ENCODE measurements at regions not wholly inside any gene's neighbourhood (a gene's known extent, or its start where the extent isn't known, plus 50 kb on each side); places are given as distances from the start of the nearest gene placed in this dataset.
"Not testable (repeated sequence)": the region's sequence is repeated elsewhere in the genome, so short reads cannot be mapped to it uniquely, and the experiment has no call there.

DNA sequence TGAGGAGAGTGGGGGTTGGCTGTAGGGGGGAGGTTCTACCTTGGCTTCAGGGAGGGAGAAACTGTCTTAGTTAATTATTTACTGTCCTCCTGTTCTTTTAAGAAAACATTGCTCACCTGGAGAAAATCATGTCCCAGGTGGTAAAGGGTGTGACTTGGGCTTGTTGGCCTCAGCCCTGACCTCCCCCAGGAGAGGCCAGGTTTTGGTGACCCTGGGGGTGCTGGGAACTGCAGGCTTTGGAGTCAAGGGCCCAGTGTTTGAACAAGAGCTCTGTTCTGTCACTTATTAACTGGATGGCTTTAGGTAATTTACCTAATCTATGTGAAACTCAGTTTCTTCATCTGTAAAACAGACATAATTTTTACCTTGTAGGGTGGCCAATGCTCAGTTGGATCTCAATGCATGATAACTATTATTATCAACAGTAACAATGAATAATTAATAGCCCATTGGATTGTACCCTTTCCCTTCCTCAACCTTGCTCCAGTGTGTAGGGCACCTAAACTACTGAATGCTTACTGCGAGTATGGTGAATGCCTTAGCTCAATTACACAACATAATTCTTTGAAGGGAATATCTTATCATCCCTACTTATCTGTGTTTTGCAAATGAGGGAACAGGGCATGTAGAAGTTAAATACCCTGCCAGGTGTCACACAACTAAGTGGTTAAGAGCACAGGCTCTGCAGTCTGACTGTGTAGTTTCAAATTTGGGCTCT lies 959.4 kb upstream of the DEFB115 start:
- not testable (repeated sequence) for DNase-seq

DNA sequence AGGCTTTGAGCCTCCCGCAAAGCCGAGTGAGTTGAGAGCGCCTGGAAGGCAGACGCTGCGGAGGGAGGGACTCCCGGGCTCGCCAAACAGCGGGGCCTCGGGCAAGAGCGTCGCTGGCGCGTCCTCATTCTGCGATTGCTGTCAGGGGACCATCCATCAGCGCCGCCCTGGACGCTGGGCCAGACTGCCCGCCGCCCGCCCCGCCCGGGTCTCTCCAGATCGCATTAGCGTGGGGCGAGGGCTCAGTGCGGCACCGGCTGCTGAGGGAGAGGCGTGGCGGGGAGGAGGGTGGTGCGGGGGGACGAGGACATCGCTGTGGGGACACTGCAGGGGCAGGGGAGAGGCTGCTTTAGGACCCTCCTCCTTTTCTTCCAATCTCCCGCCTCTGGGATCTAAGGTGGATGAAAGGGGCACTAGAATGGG lies 957.2 kb upstream of the DEFB115 start:
- not testable (repeated sequence) for DNase-seq

DNA sequence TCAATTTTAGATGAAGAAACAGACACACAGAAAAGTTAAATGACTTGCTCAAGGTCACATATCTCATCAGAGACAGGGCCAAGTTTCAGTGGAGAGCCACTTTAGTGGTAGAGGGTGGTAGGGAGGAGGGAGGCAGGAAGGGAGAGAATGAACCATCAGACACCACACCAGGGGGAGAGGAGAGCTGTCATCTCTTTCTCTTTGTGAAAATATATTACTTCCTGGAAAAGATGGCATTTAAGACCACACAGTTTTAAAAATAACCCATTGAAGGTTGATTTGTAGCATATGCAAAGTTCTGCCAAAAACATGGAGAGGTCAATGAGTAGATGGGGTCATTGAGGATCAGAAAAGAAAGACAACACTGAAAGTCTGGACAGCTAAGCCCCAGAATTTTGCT lies 954.7 kb upstream of the DEFB115 start:
- not testable (repeated sequence) for DNase-seq

DNA sequence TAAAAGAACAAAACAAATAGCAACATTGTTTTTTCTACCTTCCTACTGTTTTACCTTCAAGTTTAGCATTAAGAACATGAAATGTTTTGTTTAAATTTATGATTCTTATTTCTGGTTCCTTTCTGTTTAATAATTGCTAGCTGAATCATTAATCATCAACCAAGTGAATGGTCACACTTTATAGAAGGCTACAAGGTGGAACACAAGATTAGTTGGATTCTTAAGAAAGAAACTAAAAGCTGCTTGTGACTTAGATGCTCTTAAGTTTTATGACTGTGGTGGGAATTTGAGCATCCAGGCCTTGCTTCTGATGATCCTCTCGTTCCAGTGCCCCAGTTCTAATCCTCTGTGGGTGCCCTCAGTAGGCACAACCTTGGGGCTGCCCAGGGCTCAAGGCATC lies 947.5 kb upstream of the DEFB115 start:
- not testable (repeated sequence) for DNase-seq

DNA sequence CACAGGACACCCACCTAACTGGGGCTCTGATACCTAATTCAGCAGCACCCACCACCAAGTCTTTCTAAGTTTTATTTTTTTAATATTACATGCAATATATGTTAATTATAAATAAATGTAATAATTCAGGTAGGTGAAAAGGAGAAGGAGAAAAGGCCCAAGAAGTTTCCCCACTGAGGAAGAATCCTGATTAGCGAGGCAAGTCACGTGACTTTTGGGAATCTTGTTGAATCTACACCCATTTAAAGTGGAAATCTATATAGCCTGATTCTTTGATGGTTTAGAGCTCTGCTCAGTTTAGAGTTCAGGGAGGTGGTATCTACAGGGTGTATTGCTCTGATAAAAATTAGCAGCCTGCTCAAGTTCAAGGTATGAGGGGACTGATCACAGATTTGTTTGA lies 947.1 kb upstream of the DEFB115 start:
- DNase-seq: not testable (repeated sequence)

DNA sequence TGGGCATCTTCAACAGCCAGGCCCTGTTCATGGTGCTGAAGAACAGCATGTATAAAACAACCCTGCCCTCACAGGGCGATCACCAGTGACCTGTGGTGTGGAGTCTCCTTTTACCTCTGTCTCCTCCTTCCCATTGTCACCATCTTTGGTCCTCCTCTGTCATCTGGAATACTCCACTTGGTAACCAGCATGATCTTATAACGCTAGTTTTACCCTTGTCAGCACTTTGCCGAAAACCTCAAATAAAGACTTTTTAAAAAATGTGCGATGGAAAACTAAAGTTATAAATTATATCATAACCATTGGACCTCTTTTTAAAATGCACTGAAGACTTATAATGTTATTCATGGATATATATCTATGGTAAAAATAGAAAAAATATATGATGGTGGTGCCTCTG lies 945.2 kb upstream of the DEFB115 start:
- DNase-seq: not testable (repeated sequence)

DNA sequence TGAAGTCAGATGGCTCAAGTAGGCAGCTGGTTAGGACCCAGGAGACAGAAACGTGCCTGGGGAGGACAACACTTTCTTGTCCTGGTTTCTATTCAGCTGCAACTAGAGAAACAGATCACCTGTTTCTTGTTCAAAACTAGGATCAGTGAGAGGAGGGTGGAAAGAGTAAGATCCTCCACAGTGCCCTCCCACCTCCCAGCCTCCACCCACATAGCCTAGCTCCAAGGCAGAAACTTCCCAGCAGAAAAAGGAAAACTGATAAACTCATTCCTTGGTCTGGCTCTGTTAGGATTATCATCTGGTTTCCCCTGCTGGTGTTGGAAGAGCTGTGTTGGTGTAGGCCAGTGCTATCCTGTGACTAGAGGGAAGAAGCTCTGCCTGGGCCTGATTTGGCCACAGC lies 943.8 kb upstream of the DEFB115 start:
- not testable (repeated sequence) for DNase-seq

DNA sequence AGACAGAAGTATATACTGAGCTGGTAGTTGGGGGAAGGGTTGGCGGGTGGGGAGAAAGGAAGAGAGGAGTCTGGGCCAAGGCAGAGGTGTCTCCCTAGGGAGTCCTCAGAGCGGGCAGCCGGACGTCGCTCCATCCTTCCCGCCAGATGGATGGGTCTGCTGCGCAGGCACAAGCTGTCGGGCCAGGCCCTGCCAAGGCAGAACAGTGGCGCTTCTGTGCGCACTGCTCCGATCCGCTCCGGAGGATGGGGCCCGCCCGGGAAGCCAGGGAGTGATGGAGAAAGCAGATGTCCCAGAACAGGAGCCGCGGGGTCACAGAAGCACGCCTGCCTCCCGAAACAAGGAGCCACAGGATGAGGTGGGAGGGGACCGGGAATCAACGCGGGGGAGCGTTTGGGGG lies 941.4 kb upstream of the DEFB115 start:
- DNase-seq: not testable (repeated sequence)

DNA sequence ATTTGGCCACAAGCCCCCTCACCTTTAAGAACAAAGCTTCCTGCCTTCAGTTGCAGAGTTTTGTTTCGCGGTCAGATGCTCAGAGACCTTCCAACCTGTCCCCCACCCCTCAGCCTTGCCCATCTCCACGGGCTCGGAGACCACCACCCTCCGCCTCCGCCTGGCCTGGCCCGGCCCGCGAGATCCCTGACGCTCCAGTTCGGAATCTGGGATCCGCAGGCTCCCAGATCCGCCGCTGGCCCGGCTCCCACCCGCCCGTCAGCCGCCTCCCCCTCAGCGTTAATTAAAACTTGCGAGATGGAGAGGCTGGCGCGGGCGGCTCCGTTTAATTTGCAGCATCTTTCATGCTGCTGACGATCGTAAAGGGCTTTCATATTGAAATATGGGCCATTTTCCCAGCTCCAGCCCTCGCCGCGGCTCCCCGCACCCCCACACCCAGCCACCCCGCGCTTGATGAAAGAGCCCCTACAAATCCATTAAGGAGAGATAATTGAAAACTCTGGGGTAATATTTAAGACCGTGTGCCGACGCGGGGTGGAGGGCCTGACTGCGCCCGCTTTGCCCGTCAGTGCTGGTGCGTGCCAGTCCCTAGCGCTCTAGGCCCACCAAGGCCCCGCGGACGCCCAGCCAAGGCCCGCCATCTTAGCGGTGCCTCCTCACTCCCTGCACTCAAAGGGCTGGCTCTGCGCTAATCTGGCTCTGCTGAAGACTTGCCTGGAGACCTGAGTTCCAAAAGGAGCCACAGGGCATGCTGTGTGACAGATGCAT lies 940.7 kb upstream of the DEFB115 start:
- DNase-seq: not testable (repeated sequence)

DNA sequence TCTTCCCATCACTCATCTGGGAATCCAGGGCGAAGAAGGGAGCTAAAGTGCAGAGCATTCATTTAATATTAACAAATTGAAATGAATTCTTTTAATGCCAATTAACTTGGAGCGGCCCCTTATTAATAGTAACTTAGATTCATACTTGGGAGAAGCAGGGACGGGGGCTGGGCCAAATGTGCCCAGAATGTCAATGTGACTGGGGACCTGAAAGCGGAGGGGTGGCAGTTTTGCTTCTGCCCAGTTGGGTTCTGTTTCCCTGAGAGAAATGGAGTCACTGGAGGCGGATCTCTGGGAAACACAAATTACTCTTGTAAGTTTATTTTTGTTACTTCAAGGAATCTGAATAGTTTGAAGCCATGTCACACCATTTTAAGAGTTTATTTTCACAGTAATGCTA lies 923.7 kb upstream of the DEFB115 start:
- DNase-seq: not testable (repeated sequence)

DNA sequence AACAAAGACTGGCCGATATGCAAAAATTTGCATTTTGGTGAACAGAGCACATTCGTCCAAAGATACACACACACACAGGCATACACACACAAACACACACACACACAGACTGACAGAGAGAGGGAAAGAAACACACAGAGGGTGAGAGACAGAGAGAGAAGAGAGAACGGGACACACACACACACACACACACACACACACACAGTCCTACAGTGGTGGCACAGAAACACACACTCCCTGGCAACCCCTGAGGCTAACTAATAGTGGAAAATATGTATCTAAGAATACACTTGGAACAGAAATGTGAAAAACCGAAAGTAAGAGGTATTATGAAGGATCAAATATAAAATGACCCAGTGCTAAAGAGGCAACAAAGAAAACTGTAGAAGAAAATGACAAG lies 919.9 kb upstream of the DEFB115 start:
- not testable (repeated sequence) for DNase-seq

DNA sequence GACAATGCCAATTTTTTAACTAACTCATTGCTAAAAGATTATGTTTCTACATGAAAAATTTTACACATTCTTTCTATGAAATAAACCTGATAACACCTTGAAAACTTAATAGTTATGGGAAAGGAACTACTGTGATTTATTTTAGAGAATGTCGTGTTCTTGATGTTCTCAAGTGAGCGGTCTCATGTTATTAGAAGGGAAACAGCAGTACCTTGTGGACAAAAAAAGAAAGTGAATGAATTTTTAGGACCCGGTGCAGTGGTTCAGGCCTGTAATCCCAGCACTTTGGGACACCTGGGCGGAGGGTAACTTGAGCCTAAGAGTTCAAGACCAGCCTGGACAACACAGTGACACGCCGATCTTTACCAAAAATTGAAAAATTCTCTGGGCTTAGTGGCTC lies 908.5 kb upstream of the DEFB115 start:
- peak; percentile 23 for DNase-seq

DNA sequence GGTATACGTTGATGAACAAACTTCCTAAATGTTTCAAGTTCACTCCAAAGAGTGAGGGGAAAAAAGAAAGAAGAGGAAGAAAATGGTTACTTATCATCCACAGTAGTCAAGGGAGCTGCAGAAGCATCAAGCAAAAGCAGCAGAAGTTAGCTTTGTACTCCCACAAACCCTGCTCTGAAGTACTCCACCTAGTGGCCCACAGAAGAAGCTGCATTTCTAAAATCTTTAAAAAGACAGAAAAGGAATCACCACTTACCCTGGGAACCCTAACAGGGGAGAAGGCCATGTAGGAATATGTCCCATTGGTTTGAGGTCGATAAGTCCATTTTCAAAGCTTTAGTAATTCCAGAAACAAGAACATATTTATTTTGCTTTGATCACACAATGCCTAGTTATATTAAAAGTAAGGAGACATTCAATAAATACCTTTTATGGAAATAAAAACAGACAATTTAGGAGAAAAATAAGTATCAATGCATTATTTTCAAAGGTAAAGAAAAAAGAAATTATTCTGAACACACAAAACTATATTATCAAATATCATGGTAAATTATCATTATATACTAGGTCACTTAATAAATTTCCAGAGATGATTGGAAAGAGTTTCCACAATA lies 900.5 kb upstream of the DEFB115 start:
- peak; percentile 18 for DNase-seq

DNA sequence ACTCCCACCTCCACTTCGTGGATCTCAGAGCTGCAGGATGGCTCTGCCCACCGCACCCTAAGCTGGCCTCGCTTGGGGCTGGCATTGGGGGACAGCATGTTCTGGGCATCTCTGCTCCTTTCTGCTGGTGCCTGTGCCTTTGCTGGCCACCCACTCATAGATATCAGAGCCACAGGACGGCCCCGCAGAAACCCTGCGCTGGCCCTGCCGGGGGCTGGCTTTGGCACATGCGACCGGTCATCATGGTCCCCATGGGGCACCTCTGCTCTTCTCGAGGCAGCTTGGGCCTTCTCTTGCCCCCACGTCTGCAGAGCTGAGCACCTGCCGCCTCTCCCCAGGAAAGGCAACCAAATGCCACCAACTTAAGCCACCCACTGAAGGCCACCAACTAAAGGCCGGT lies 895.7 kb upstream of the DEFB115 start:
- DNase-seq: not testable (repeated sequence)

DNA sequence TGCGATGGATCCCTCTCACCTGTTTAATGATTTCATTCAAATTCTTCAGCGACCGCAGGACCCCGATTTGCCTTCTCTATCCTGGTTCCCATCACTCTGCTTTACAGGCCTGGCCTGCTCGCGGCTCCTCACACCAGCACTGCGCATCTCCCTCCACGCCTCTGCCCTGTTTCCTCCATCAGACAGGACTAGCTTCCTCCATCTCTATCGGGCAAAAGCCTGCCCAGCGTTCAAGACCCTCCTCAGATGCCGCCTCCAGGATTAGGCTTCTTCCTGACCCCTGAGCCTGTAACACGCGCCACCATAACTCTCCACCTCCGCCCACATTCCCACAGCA lies 881.1 kb upstream of the DEFB115 start:
- DNase-seq: not testable (repeated sequence)

DNA sequence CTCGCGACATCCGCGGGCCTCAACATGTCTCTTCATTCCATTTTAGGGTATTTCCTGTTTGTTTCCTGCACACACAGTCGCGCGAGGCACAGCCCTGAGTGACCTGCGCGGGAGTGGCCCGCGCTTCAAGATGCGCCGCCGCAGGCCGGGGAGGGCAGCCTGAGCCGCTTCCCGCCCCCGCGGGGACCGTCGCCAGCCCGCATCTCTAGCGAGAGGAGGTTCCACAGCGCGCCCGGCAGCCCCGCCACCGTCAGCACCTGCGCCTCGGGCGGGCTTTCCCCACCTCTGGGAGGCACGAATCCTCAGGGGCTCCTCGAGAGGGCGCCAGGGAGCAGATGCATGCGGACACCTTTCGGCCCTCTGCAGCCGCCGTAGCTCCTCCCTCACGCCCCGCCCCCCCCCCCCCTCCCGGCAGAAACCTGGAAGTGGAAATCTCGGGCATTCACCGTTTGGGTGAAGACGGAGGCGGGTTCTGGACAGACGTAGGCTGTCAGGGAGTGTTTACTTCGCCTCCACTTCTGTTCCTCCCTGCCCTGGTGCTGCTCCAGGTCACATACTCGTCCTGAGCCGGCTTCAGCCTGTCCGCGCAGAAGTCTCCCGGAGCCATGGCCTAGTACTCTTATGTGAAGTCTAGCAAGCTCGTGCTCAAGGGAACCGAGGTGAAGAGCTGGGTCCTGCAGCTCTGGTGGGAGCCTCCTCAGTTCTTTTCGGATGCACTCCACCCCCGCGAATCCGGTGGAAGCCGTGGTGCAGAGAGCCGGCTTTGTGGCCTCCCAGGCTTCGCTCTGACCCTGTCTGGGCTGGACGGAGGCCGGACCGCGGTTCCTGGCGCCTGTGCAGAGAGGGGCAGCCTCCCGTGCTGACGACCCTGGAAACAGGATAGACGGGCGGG lies 880.5 kb upstream of the DEFB115 start:
- DNase-seq: peak; percentile 90

DNA sequence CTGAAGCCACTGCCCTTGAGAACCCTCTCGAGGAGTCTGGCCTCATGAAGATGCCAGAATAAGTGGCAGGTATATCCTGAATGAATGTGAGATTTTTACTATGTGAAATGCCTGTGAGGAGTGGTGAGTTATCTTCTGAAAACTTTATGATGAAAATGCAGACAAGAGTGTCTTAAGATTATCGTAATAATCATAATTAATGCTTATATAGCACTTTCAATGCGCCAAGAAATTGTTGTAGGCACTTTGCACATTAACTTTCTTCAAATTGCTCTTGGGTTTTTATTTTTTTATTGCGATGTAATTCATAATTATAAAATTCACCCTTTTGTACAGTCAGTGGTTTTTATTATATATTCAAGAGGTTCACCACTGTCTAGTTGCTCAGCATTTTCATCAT lies 879.1 kb upstream of the DEFB115 start:
- DNase-seq: not testable (repeated sequence)

DNA sequence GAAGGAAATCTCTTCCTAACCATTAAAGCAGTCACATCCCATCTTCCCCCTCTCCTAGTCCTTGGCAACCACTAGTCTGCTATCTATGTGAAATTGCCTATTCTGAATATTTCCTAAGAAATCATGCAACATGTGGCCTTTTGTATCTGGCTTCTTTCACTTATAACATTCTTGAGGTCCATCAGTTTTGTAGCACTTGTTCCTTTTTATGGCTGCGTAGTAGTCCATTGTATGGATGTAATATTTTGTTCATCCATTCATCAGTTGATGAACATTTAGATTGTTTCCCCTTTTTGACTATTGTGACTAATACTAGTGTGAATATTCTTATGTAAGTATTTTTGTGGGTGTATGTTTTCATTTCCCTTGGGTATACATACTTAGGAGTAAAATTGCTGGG lies 878.7 kb upstream of the DEFB115 start:
- not testable (repeated sequence) for DNase-seq

DNA sequence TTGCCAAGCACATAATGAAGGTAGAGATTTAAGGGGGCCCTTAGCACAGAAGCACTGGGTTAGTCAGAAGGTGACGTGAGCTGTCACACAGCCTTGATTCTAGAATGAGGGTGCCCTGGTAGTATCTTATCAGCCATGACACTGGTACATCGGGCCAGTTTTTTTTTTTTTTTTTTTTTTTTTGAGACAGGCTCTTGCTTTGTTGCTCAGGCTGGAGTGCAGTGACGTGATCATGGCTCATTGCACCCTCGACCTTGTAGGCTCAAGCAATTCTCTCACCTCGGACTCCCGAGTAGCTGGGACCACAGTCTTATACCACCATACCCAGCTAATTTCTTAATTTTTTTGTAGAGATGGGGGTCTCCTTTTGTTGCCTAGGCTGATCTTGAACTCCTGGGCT lies 872.6 kb upstream of the DEFB115 start:
- not testable (repeated sequence) for DNase-seq

DNA sequence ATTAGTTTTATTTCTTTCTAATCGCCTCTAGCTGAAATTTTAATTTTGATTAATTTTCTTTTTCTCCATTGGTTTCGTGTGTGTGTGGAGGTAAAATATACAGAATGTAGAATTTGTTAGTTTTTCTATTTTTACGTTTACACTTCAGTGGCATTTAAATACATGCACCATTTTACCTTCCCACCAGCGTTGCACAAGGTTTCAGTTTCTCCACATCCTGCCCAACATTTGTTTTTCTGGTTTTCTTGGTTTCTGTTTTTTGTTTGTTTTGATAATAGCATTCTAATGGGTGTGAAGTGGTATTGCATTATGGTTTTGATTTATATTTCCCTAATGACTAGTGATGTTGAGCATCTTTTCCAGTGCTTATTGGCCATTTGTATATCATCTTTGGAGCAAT lies 871.4 kb upstream of the DEFB115 start:
- not testable (repeated sequence) for DNase-seq

DNA sequence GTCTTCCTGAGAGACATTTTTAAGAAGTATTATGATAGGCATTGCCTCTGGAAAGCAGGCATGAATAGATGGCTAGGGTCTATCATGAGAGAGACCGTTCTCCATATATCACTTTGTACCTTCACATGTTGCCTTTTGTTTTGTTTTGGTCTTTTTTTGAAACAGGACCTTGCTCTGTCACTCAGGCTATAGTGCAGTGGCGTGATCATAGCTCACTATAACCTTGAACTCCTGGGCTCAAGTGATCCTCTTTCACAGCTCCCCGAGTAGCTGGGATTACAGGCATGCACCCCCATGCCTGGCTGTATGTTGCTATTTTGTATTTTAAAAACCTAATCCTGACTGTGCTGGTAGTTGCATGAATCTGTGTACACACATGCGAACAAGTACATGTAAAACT lies 869.6 kb upstream of the DEFB115 start:
- DNase-seq: not testable (repeated sequence)

DNA sequence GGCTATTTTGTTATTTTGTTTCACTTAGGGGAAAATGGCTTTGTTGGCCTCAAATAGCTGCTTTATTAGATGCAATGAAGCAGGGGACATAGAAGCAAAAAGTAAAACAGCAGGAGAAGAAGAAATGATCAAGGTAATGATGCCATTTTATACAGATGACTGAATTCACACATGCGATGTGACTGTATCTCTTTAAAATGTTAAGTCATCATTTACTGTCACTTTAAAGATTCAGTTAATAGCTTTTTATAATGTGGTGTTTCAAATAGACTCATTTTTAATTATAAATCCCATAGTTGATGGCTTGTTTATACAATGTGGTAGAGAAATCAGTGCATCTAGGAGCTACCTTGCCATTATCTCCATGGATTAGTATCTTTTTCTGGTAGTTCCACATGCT lies 863.9 kb upstream of the DEFB115 start:
- not testable (repeated sequence) for DNase-seq

DNA sequence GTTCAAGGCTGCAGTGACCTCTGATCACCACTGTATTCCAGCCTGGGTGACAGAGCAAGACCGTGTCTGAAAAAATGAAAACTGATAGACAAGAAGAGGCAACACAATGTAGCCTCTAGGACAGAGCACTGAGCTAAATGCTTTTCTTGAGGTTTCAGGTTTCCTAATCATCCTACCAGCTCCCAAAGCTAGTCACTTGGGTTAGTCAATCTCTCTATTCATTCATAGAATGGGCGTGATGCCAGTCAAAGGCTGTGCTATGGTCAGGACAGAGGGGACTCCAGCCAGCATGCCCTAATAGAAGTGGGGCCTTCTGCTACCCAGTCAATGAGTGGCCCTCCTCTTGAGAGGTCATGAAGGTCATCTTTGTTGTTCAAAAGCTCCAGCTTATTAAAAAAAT lies 860.4 kb upstream of the DEFB115 start:
- DNase-seq: not testable (repeated sequence)

Measured in hematopoietic multipotent progenitor cell treated with erythropoietin and hydrocortisone succinate and interleukin-3 and kit ligand, for 4 days (in vitro differentiated cells).